Cardiac fibroblast (primary cell): ENCODE measurements at regions not wholly inside any gene's neighbourhood (a gene's known extent, or its start where the extent isn't known, plus 50 kb on each side); places are given as distances from the start of the nearest gene placed in this dataset.

Experiments used
- DNase-seq, 2 donors: peaks; one replicate each; pipeline versions ENCODE4 v3.0.0 to v3.0.0-alpha.2; 2010; ENCODE audit warnings: low read depth in 2 of 2
- H3K4me3 ChIP-seq, 2 donors: replicated peaks in 1 of 2; 1 replicate in 1 of 2; 2 replicates in 1 of 2; pipeline ENCODE4 v1.5.1; 2011; ENCODE audit warnings: low read depth in 2 of 2, low read length in 2 of 2, mild to moderate bottlenecking in 2 of 2, moderate library complexity in 1 of 2
- TF ChIP-seq, protein P1 (sequence below): IDR thresholded peaks from one replicate; pipeline ENCODE4 v1.5.1; 2011; ENCODE audit warnings: low read depth, mild to moderate bottlenecking, low read length, inconsistent platforms

DNA sequence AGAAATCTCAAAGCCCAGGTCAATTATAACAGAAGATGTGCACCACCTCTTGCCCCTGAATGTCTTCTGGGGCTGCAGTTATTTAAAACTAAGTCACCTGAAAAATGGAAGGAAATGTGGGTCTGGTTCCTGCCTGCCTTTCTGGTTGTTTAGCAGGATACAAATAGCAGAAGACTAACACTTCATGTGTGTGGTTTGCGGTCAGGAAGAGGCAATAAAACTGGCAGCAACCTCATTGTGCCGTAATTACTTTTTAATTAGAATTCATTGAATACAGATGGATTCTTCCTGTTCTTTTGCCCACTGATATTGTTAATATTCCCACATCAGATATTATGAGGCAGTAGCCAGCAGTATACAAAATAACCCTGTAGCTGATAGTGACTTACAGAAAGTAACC, 345.7 kb downstream of the ZNF326 start:
- no peak overlapping the region for H3K4me3 ChIP-seq
- TF ChIP-seq, protein P1, sequence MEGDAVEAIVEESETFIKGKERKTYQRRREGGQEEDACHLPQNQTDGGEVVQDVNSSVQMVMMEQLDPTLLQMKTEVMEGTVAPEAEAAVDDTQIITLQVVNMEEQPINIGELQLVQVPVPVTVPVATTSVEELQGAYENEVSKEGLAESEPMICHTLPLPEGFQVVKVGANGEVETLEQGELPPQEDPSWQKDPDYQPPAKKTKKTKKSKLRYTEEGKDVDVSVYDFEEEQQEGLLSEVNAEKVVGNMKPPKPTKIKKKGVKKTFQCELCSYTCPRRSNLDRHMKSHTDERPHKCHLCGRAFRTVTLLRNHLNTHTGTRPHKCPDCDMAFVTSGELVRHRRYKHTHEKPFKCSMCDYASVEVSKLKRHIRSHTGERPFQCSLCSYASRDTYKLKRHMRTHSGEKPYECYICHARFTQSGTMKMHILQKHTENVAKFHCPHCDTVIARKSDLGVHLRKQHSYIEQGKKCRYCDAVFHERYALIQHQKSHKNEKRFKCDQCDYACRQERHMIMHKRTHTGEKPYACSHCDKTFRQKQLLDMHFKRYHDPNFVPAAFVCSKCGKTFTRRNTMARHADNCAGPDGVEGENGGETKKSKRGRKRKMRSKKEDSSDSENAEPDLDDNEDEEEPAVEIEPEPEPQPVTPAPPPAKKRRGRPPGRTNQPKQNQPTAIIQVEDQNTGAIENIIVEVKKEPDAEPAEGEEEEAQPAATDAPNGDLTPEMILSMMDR: no peak
- DNase-seq: no peak

DNA sequence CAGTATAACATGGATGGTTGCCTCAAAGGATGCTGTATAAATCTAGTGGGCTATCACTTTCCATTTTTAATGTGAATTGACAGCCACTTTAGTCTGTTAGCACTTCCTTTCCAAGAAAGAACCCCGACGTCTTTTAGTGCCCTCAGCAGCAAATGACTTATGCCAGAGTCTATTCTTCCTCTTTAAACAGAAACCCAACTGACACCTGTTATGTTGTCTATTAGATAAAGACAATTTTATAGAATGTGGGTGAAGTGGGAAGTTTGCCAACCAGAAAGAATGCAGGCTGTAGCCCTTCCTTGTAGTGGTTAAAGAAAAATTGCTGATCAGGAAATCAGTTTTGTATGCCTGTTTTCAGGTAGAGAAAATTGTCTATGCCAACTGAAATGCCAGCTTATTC, 344.9 kb downstream of the ZNF326 start:
- H3K4me3 ChIP-seq: no peak overlapping the region
- TF ChIP-seq, protein P1: no peak
- no peak for DNase-seq

GRCh38 chr1:90336552-90337324, 341.8 kb downstream of the ZNF326 start:
- H3K4me3 ChIP-seq: no peak overlapping the region
- TF ChIP-seq, protein P1: no peak
- DNase-seq: no peak

DNA sequence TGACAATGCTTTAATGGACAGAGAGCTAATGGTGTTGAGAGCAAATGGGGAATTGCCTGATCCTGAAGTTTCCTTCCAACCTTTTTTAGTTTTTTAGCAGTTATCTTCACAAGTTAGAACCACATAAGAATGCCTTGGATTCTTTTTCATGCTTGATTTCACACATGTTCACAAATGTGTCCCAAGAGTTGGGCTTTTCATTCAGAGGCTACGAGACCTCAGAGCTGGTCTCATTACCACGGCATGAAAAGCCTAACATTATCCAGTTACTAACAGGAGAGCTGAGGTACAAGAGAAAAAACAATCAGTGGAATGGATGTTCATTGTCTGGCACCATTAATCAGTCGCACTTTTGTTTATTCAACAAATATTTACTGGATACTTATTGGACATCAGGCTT, 340.6 kb downstream of the ZNF326 start:
- DNase-seq: no peak
- TF ChIP-seq, protein P1: no peak
- no peak overlapping the region for H3K4me3 ChIP-seq

DNA sequence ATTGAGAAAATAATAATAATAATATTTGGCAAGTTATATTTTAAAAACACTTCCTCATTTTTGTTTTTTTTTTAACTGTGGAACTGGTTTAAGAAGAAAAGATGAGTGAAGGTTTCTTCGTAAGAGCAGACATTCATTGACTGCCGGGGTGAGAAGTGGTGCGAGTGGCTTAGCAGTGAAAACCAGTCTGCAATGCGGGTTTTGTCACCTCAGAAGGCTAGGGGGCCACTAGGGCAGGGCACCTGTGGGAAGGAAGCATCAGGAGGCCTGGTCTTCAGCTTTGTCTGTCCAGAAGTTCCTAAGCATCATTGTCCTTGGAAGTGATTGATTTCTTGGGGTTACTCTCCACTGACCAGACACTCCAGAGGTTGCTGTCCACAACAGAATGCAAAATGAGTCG, 339.2 kb downstream of the ZNF326 start:
- DNase-seq: no peak
- TF ChIP-seq, protein P1: no peak
- no peak overlapping the region for H3K4me3 ChIP-seq

GRCh38 chr1:90325168-90325567, 330.3 kb downstream of the ZNF326 start:
- DNase-seq: no peak
- TF ChIP-seq, protein P1: no peak
- no peak overlapping the region for H3K4me3 ChIP-seq

DNA sequence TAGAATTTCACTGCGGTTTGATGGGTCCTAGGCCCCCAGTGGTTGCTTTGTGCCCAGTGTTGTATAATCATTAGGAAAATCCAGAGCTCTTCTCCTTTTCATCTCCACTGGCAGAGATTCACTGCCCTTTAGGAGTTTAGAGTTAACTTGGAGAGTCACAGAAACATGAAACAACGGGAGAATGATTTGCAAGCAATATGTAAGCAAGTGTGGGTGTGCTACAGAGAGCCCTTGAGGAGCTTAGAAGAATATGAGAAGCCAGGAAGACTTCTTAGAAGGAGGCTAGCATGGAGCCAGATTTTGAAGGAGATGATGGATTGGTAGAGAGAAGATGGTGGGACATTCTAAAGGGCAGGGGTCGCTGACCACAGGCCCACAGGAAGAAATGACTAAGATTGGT, 327.3 kb downstream of the ZNF326 start:
- no peak overlapping the region for H3K4me3 ChIP-seq
- TF ChIP-seq, protein P1: no peak
- DNase-seq: no peak
